ENCODE measurements at regions not wholly inside any gene's neighbourhood (a gene's known extent, or its start where the extent isn't known, plus 50 kb on each side); places are given as distances from the start of the nearest gene placed in this dataset.

DNA sequence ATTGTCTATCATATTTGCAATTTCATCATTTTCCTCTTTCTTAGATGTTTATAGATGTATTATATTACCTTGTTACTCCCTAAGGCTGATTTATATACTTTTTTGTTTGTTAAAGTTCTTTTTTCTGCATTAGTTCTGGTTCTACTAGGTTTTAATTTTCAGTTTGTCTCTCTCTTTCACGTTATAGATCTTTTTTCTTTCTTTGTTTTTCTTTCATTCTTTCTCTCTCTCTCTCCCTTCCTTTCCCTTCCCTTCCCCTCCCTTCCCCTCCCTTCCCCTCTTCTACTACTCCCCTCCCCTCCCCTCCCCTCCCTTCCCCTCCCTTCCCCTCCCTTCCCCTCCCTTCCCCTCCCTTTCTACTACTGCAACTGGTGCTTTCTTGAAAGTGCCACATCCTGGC is 345.3 kb downstream of the CENPW start:
- H3K4me3 ChIP-seq (ENCODE audit: low read length): no peak overlapping the region
- no peaks in the 10 kb centered on the region for H4K20me1 ChIP-seq (ENCODE audit: control insufficient read depth, insufficient read depth, low read depth, low read length)
- no peaks in the 10 kb centered on the region for H3K4me1 ChIP-seq (ENCODE audit: control insufficient read depth, low read length)
- H3K27me3 ChIP-seq (ENCODE audit: control insufficient read depth, low read length): no peaks in the 10 kb centered on the region
- TF ChIP-seq, protein P1, sequence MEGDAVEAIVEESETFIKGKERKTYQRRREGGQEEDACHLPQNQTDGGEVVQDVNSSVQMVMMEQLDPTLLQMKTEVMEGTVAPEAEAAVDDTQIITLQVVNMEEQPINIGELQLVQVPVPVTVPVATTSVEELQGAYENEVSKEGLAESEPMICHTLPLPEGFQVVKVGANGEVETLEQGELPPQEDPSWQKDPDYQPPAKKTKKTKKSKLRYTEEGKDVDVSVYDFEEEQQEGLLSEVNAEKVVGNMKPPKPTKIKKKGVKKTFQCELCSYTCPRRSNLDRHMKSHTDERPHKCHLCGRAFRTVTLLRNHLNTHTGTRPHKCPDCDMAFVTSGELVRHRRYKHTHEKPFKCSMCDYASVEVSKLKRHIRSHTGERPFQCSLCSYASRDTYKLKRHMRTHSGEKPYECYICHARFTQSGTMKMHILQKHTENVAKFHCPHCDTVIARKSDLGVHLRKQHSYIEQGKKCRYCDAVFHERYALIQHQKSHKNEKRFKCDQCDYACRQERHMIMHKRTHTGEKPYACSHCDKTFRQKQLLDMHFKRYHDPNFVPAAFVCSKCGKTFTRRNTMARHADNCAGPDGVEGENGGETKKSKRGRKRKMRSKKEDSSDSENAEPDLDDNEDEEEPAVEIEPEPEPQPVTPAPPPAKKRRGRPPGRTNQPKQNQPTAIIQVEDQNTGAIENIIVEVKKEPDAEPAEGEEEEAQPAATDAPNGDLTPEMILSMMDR (IDR thresholded peaks at IDR 0.05; ENCODE audit: low read depth, low read length, poor library complexity, severe bottlenecking): no peak
- no peak for TF ChIP-seq EZH2phosphoT487 (IDR thresholded peaks at IDR 0.05; ENCODE audit: borderline replicate concordance, low read length)
- no peaks in the 10 kb centered on the region for H3K9me2 ChIP-seq (replicated peaks; ENCODE audit: control insufficient read depth, low read length)
- no peaks in the 10 kb centered on the region for H3K9me3 ChIP-seq (ENCODE audit: control insufficient read depth, insufficient read depth, low read length)
- H3K36me3 ChIP-seq (ENCODE audit: control insufficient read depth, low read length): no peaks in the 10 kb centered on the region
- H3K79me2 ChIP-seq (ENCODE audit: control insufficient read depth, low read length): no peaks in the 10 kb centered on the region
- no peak overlapping the region for H3K4me2 ChIP-seq (ENCODE audit: low read length)
- no peak overlapping the region for H3K27ac ChIP-seq (ENCODE audit: low read depth, low read length)
- no peaks in the 10 kb centered on the region for H3F3A ChIP-seq (ENCODE audit: control insufficient read depth, insufficient read depth)

DNA sequence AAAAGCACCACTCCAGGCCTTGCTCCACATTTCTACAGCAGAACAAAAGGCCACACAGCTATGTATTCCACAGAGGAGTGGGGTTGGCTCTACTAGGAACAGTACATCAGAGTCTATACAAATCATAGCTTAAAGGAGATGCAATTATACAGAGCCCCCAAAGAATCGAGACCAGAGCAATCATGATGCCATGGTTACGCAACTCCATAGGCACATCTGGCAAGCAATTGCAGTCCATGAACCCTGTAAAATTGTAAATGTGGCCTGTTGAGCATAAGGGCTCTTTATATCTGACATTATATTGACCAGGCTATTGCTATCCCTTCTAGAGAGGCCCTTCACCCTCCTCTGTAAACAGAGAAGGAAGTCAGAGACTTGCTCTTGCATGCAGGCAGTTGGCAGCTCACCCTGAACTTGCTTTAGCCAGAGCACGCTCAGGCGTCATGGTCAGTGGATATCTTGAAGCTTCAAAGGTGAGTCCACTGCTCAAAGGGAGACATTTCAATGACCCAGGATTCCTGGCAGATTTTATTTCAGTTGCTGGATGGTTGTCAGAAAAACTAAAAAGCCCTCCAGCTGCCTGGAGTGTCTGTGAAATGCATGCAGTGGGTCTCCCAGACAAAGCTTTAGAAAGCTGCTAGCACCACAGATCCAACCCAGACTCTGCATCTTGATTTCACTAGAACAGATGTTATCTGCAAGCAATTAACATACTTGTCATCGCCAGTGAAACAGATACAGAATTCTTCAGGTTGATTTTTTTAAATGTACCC is 357.2 kb downstream of the CENPW start:
- Histone ChIP-seq H3K4me3 (ENCODE audit: low read length) (no peak overlapping the region), H3K79me2 (ENCODE audit: control insufficient read depth, low read length) (no peaks in the 10 kb centered on the region), H3K27me3 (ENCODE audit: control insufficient read depth, low read length) (no peaks in the 10 kb centered on the region), H3K4me1 (ENCODE audit: control insufficient read depth, low read length) (peaks cover 4% of the 10 kb centered on the region; the same call in 1 of the 2 replicates), H4K20me1 (ENCODE audit: control insufficient read depth, insufficient read depth, low read depth, low read length) (no peaks in the 10 kb centered on the region), H3K36me3 (ENCODE audit: control insufficient read depth, low read length) (no peaks in the 10 kb centered on the region), H3F3A (ENCODE audit: control insufficient read depth, insufficient read depth) (no peaks in the 10 kb centered on the region), H3K9me2 (replicated peaks; ENCODE audit: control insufficient read depth, low read length) (no peaks in the 10 kb centered on the region), H3K4me2 (ENCODE audit: low read length) (no peak overlapping the region), H3K9me3 (ENCODE audit: control insufficient read depth, insufficient read depth, low read length) (no peaks in the 10 kb centered on the region), H3K27ac (ENCODE audit: low read depth, low read length) (no peak overlapping the region)
- TF ChIP-seq EZH2phosphoT487 (IDR thresholded peaks at IDR 0.05; ENCODE audit: borderline replicate concordance, low read length): no peak
- TF ChIP-seq, protein P1 (IDR thresholded peaks at IDR 0.05; ENCODE audit: low read depth, low read length, poor library complexity, severe bottlenecking): no peak

DNA sequence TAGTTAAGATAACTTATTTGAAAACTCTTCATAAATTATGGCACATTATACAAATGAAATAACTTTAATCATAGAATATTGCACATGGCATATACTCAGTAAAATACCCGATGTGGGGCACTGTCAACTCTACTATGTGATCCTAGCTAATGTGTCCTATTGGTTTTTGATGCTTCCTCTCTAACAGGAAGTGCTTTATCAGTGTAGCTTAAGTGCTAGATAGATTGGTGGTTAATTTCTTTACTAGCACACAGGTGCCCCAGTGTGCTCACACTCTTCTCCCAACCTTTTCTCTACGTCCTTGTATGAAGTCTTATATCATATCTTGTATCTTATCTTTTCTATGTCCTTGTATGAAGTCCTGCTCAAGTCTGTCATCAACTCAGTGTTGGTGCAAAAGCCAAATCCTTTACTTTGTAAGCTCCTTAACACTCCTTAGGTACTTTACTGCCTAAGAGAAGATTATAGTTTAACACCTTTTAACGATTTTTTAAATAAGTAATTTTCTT is 358.9 kb downstream of the CENPW start:
- H4K20me1 ChIP-seq (ENCODE audit: control insufficient read depth, insufficient read depth, low read depth, low read length): no peaks in the 10 kb centered on the region
- H3K36me3 ChIP-seq (ENCODE audit: control insufficient read depth, low read length): no peaks in the 10 kb centered on the region
- H3K4me3 ChIP-seq (ENCODE audit: low read length): no peak overlapping the region
- H3K79me2 ChIP-seq (ENCODE audit: control insufficient read depth, low read length): no peaks in the 10 kb centered on the region
- peaks cover 4% of the 10 kb centered on the region; the same call in 1 of the 2 replicates for H3K4me1 ChIP-seq (ENCODE audit: control insufficient read depth, low read length)
- H3K27ac ChIP-seq (ENCODE audit: low read depth, low read length): no peak overlapping the region
- H3K9me2 ChIP-seq (replicated peaks; ENCODE audit: control insufficient read depth, low read length): no peaks in the 10 kb centered on the region; the same call in 1 of the 2 replicates
- no peaks in the 10 kb centered on the region for H3F3A ChIP-seq (ENCODE audit: control insufficient read depth, insufficient read depth)
- H3K27me3 ChIP-seq (ENCODE audit: control insufficient read depth, low read length): no peaks in the 10 kb centered on the region
- no peaks in the 10 kb centered on the region for H3K9me3 ChIP-seq (ENCODE audit: control insufficient read depth, insufficient read depth, low read length)
- TF ChIP-seq, protein P1 (IDR thresholded peaks at IDR 0.05; ENCODE audit: low read depth, low read length, poor library complexity, severe bottlenecking): no peak
- no peak for TF ChIP-seq EZH2phosphoT487 (IDR thresholded peaks at IDR 0.05; ENCODE audit: borderline replicate concordance, low read length)
- no peak overlapping the region for H3K4me2 ChIP-seq (ENCODE audit: low read length)
